ENCODE measurements at regions not wholly inside any gene's neighbourhood (a gene's known extent, or its start where the extent isn't known, plus 50 kb on each side); places are given as distances from the start of the nearest gene placed in this dataset.

GRCh38 chr2:53437371-53437770 lies 330.2 kb upstream of the CHAC2 start:
- no peak overlapping the region for H3K4me3 Mint-ChIP-seq
- no peaks in the 10 kb centered on the region for H3K4me1 Mint-ChIP-seq (ENCODE audit: low read depth)
- no peaks in the 10 kb centered on the region for H3K27me3 Mint-ChIP-seq (ENCODE audit: low read depth)
- H3K36me3 Mint-ChIP-seq (ENCODE audit: low read depth): no peaks in the 10 kb centered on the region
- no peaks in the 10 kb centered on the region for H3K9me3 Mint-ChIP-seq
- no peak for DNase-seq (ENCODE audit: low spot score)
- H3K27ac Mint-ChIP-seq: no peak overlapping the region

- Mint-ChIP-seq H3K36me3 (ENCODE audit: low read depth) (no peaks in the 10 kb centered on the region), H3K4me1 (ENCODE audit: low read depth) (no peaks in the 10 kb centered on the region), H3K9me3 (no peaks in the 10 kb centered on the region), H3K27me3 (ENCODE audit: low read depth) (no peaks in the 10 kb centered on the region), H3K27ac (no peak overlapping the region), H3K4me3 (no peak overlapping the region)
- no peak for DNase-seq (ENCODE audit: low spot score)
These were observed 330.7 kb upstream of the CHAC2 start for GRCh38 chr2:53436882-53437281.

- Mint-ChIP-seq H3K27ac (no peak overlapping the region), H3K27me3 (ENCODE audit: low read depth) (no peaks in the 10 kb centered on the region)
These were observed 332.0 kb upstream of the CHAC2 start for GRCh38 chr2:53435610-53436009.

GRCh38 chr2:53434466-53434865 lies 333.1 kb upstream of the CHAC2 start:
- no peaks in the 10 kb centered on the region for H3K27me3 Mint-ChIP-seq (ENCODE audit: low read depth)
- no peaks in the 10 kb centered on the region for H3K9me3 Mint-ChIP-seq
- DNase-seq (ENCODE audit: low spot score): no peak
- H3K27ac Mint-ChIP-seq: no peak overlapping the region
- no peak overlapping the region for H3K4me3 Mint-ChIP-seq
- no peaks in the 10 kb centered on the region for H3K36me3 Mint-ChIP-seq (ENCODE audit: low read depth)
- H3K4me1 Mint-ChIP-seq (ENCODE audit: low read depth): no peaks in the 10 kb centered on the region

More at GRCh38 chr2:53435610-53436009, 332.0 kb upstream of the CHAC2 start:
- no peaks in the 10 kb centered on the region for H3K4me1 Mint-ChIP-seq (ENCODE audit: low read depth)
- no peaks in the 10 kb centered on the region for H3K9me3 Mint-ChIP-seq
- no peak for DNase-seq (ENCODE audit: low spot score)
- H3K4me3 Mint-ChIP-seq: no peak overlapping the region
- H3K36me3 Mint-ChIP-seq (ENCODE audit: low read depth): no peaks in the 10 kb centered on the region

- H3K9me3 Mint-ChIP-seq: no peaks in the 10 kb centered on the region
- H3K27me3 Mint-ChIP-seq (ENCODE audit: low read depth): no peaks in the 10 kb centered on the region
- no peak overlapping the region for H3K27ac Mint-ChIP-seq
These were observed 334.7 kb upstream of the CHAC2 start for GRCh38 chr2:53432936-53433335.

GRCh38 chr2:53429901-53430300 lies 337.7 kb upstream of the CHAC2 start:
- no peaks in the 10 kb centered on the region for H3K9me3 Mint-ChIP-seq
- DNase-seq (ENCODE audit: low spot score): no peak
- no peak overlapping the region for H3K4me3 Mint-ChIP-seq
- no peaks in the 10 kb centered on the region for H3K36me3 Mint-ChIP-seq (ENCODE audit: low read depth)
- no peaks in the 10 kb centered on the region for H3K27me3 Mint-ChIP-seq (ENCODE audit: low read depth)
- no peak overlapping the region for H3K27ac Mint-ChIP-seq
- no peaks in the 10 kb centered on the region for H3K4me1 Mint-ChIP-seq (ENCODE audit: low read depth)

More at GRCh38 chr2:53432936-53433335, 334.7 kb upstream of the CHAC2 start:
- H3K4me3 Mint-ChIP-seq: no peak overlapping the region
- no peaks in the 10 kb centered on the region for H3K36me3 Mint-ChIP-seq (ENCODE audit: low read depth)
- no peaks in the 10 kb centered on the region for H3K4me1 Mint-ChIP-seq (ENCODE audit: low read depth)
- no peak for DNase-seq (ENCODE audit: low spot score)

GRCh38 chr2:53424902-53425301 lies 342.7 kb upstream of the CHAC2 start:
- H3K9me3 Mint-ChIP-seq: no peaks in the 10 kb centered on the region
- H3K27ac Mint-ChIP-seq: no peak overlapping the region
- no peak for DNase-seq (ENCODE audit: low spot score)
- H3K36me3 Mint-ChIP-seq (ENCODE audit: low read depth): no peaks in the 10 kb centered on the region
- no peaks in the 10 kb centered on the region for H3K4me1 Mint-ChIP-seq (ENCODE audit: low read depth)
- no peaks in the 10 kb centered on the region for H3K27me3 Mint-ChIP-seq (ENCODE audit: low read depth)
- H3K4me3 Mint-ChIP-seq: no peak overlapping the region

- Mint-ChIP-seq H3K4me3 (no peak overlapping the region), H3K27me3 (ENCODE audit: low read depth) (no peaks in the 10 kb centered on the region), H3K4me1 (ENCODE audit: low read depth) (no peaks in the 10 kb centered on the region), H3K27ac (no peak overlapping the region), H3K36me3 (ENCODE audit: low read depth) (no peaks in the 10 kb centered on the region), H3K9me3 (no peaks in the 10 kb centered on the region)
- no peak for DNase-seq (ENCODE audit: low spot score)
These were observed 344.1 kb upstream of the CHAC2 start for GRCh38 chr2:53423465-53423864.

GRCh38 chr2:53422979-53423378 lies 344.6 kb upstream of the CHAC2 start:
- Mint-ChIP-seq H3K9me3 (no peaks in the 10 kb centered on the region), H3K27me3 (ENCODE audit: low read depth) (no peaks in the 10 kb centered on the region), H3K4me3 (no peak overlapping the region), H3K4me1 (ENCODE audit: low read depth) (no peaks in the 10 kb centered on the region), H3K27ac (no peak overlapping the region), H3K36me3 (ENCODE audit: low read depth) (no peaks in the 10 kb centered on the region)
- no peak for DNase-seq (ENCODE audit: low spot score)

GRCh38 chr2:53417385-53417784 lies 350.2 kb upstream of the CHAC2 start:
- no peak for DNase-seq (ENCODE audit: low spot score)
- H3K27ac Mint-ChIP-seq: no peak overlapping the region
- H3K27me3 Mint-ChIP-seq (ENCODE audit: low read depth): no peaks in the 10 kb centered on the region
- no peaks in the 10 kb centered on the region for H3K4me1 Mint-ChIP-seq (ENCODE audit: low read depth)
- H3K9me3 Mint-ChIP-seq: no peaks in the 10 kb centered on the region
- no peaks in the 10 kb centered on the region for H3K36me3 Mint-ChIP-seq (ENCODE audit: low read depth)
- H3K4me3 Mint-ChIP-seq: no peak overlapping the region

GRCh38 chr2:53407363-53408080 lies 360.1 kb upstream of the CHAC2 start:
- Mint-ChIP-seq H3K27ac (no peak overlapping the region), H3K36me3 (ENCODE audit: low read depth) (no peaks in the 10 kb centered on the region), H3K4me1 (ENCODE audit: low read depth) (no peaks in the 10 kb centered on the region), H3K9me3 (no peaks in the 10 kb centered on the region), H3K27me3 (ENCODE audit: low read depth) (no peaks in the 10 kb centered on the region), H3K4me3 (no peak overlapping the region)
- DNase-seq (ENCODE audit: low spot score): no peak

- Mint-ChIP-seq H3K27ac (no peak overlapping the region), H3K27me3 (ENCODE audit: low read depth) (no peaks in the 10 kb centered on the region), H3K9me3 (no peaks in the 10 kb centered on the region), H3K4me1 (ENCODE audit: low read depth) (no peaks in the 10 kb centered on the region), H3K4me3 (no peak overlapping the region), H3K36me3 (ENCODE audit: low read depth) (no peaks in the 10 kb centered on the region)
- DNase-seq (ENCODE audit: low spot score): no peak
These were observed 363.7 kb upstream of the CHAC2 start for GRCh38 chr2:53403792-53404413.

- Mint-ChIP-seq H3K27ac (no peak overlapping the region), H3K27me3 (ENCODE audit: low read depth) (no peaks in the 10 kb centered on the region)
- no peak for DNase-seq (ENCODE audit: low spot score)
These were observed 370.5 kb upstream of the CHAC2 start for GRCh38 chr2:53397085-53397484.

GRCh38 chr2:53381271-53381670 lies 386.3 kb upstream of the CHAC2 start:
- no peak for DNase-seq (ENCODE audit: low spot score)
- H3K4me1 Mint-ChIP-seq (ENCODE audit: low read depth): no peaks in the 10 kb centered on the region
- H3K27me3 Mint-ChIP-seq (ENCODE audit: low read depth): no peaks in the 10 kb centered on the region
- H3K9me3 Mint-ChIP-seq: no peaks in the 10 kb centered on the region
- no peaks in the 10 kb centered on the region for H3K36me3 Mint-ChIP-seq (ENCODE audit: low read depth)
- H3K27ac Mint-ChIP-seq: no peak overlapping the region
- H3K4me3 Mint-ChIP-seq: no peak overlapping the region

More at GRCh38 chr2:53397085-53397484, 370.5 kb upstream of the CHAC2 start:
- Mint-ChIP-seq H3K36me3 (ENCODE audit: low read depth) (no peaks in the 10 kb centered on the region), H3K4me1 (ENCODE audit: low read depth) (no peaks in the 10 kb centered on the region), H3K9me3 (no peaks in the 10 kb centered on the region), H3K4me3 (no peak overlapping the region)

- H3K4me1 Mint-ChIP-seq (ENCODE audit: low read depth): no peaks in the 10 kb centered on the region
- no peaks in the 10 kb centered on the region for H3K27me3 Mint-ChIP-seq (ENCODE audit: low read depth)
- H3K4me3 Mint-ChIP-seq: no peak overlapping the region
- H3K9me3 Mint-ChIP-seq: no peaks in the 10 kb centered on the region
- H3K36me3 Mint-ChIP-seq (ENCODE audit: low read depth): no peaks in the 10 kb centered on the region
- no peak overlapping the region for H3K27ac Mint-ChIP-seq
- DNase-seq (ENCODE audit: low spot score): no peak
These were observed 388.1 kb upstream of the CHAC2 start for GRCh38 chr2:53379547-53379946.
